ENCODE measurements at regions not wholly inside any gene's neighbourhood (a gene's known extent, or its start where the extent isn't known, plus 50 kb on each side); places are given as distances from the start of the nearest gene placed in this dataset.

- Mint-ChIP-seq H3K4me1 (ENCODE audit: low read depth) (no peaks in the 10 kb centered on the region), H3K4me3 (no peak overlapping the region), H3K9me3 (peaks cover 0 to 3% of the 10 kb centered on the region in 2 donors), H3K36me3 (ENCODE audit: insufficient read depth in 2 of 2) (no peaks in the 10 kb centered on the region), H3K27me3 (ENCODE audit: low read depth) (peaks cover 5% of the 10 kb centered on the region), H3K27ac (no peak overlapping the region)
- DNase-seq (no peak), ATAC-seq (replicated peaks in 1 of 2) (no peak)
These were observed 329.7 kb downstream of the FBXW7 start for GRCh38 chr4:152206185-152206584.

- H3K27me3 Mint-ChIP-seq (ENCODE audit: low read depth): peaks cover 5% of the 10 kb centered on the region
- ATAC-seq (replicated peaks in 1 of 2): no peak
These were observed 333.5 kb downstream of the FBXW7 start for GRCh38 chr4:152202415-152202814.

GRCh38 chr4:152200511-152201333 is 335.2 kb downstream of the FBXW7 start:
- no peak overlapping the region for H3K27ac Mint-ChIP-seq

More at GRCh38 chr4:152202415-152202814, 333.5 kb downstream of the FBXW7 start:
- Mint-ChIP-seq H3K4me3 (no peak overlapping the region), H3K9me3 (peaks cover 0 to 3% of the 10 kb centered on the region in 2 donors), H3K27ac (no peak overlapping the region), H3K4me1 (ENCODE audit: low read depth) (no peaks in the 10 kb centered on the region), H3K36me3 (ENCODE audit: insufficient read depth in 2 of 2) (no peaks in the 10 kb centered on the region)
- no peak for DNase-seq

GRCh38 chr4:152197211-152197610 is 338.7 kb downstream of the FBXW7 start:
- no peak overlapping the region for H3K27ac Mint-ChIP-seq
- no peak for ATAC-seq (replicated peaks in 1 of 2)
- no peak for DNase-seq
- no peaks in the 10 kb centered on the region for H3K36me3 Mint-ChIP-seq (ENCODE audit: insufficient read depth in 2 of 2)
- H3K4me3 Mint-ChIP-seq: no peak overlapping the region
- H3K9me3 Mint-ChIP-seq: peaks cover 0 to 3% of the 10 kb centered on the region in 2 donors
- H3K4me1 Mint-ChIP-seq (ENCODE audit: low read depth): no peaks in the 10 kb centered on the region
- H3K27me3 Mint-ChIP-seq (ENCODE audit: low read depth): no peaks in the 10 kb centered on the region

More at GRCh38 chr4:152200511-152201333, 335.2 kb downstream of the FBXW7 start:
- ATAC-seq (replicated peaks in 1 of 2): no peak
- Mint-ChIP-seq H3K36me3 (ENCODE audit: insufficient read depth in 2 of 2) (no peaks in the 10 kb centered on the region), H3K4me3 (no peak overlapping the region), H3K4me1 (ENCODE audit: low read depth) (no peaks in the 10 kb centered on the region), H3K9me3 (peaks cover 0 to 3% of the 10 kb centered on the region in 2 donors), H3K27me3 (ENCODE audit: low read depth) (peaks cover 5% of the 10 kb centered on the region)
- no peak for DNase-seq

GRCh38 chr4:152195888-152196287 is 340.0 kb downstream of the FBXW7 start:
- H3K27me3 Mint-ChIP-seq (ENCODE audit: low read depth): no peaks in the 10 kb centered on the region
- no peak for DNase-seq
- no peaks in the 10 kb centered on the region for H3K36me3 Mint-ChIP-seq (ENCODE audit: insufficient read depth in 2 of 2)
- ATAC-seq (replicated peaks in 1 of 2): no peak
- H3K27ac Mint-ChIP-seq: no peak overlapping the region
- H3K4me1 Mint-ChIP-seq (ENCODE audit: low read depth): no peaks in the 10 kb centered on the region
- no peak overlapping the region for H3K4me3 Mint-ChIP-seq
- H3K9me3 Mint-ChIP-seq: peaks cover 0 to 3% of the 10 kb centered on the region in 2 donors

- no peak for DNase-seq
- Mint-ChIP-seq H3K27ac (no peak overlapping the region), H3K36me3 (ENCODE audit: insufficient read depth in 2 of 2) (no peaks in the 10 kb centered on the region), H3K4me3 (no peak overlapping the region), H3K4me1 (ENCODE audit: low read depth) (peaks cover 18% of the 10 kb centered on the region), H3K27me3 (ENCODE audit: low read depth) (no peaks in the 10 kb centered on the region), H3K9me3 (peaks cover 0 to 3% of the 10 kb centered on the region in 2 donors)
- ATAC-seq (replicated peaks in 1 of 2): no peak
These were observed 342.8 kb downstream of the FBXW7 start for GRCh38 chr4:152193059-152193458.

GRCh38 chr4:152190907-152191306 is 345.0 kb downstream of the FBXW7 start:
- no peak overlapping the region for H3K4me3 Mint-ChIP-seq
- H3K27me3 Mint-ChIP-seq (ENCODE audit: low read depth): no peaks in the 10 kb centered on the region
- no peak overlapping the region for H3K27ac Mint-ChIP-seq
- DNase-seq (no peak), ATAC-seq (replicated peaks in 1 of 2) (no peak)
- H3K36me3 Mint-ChIP-seq (ENCODE audit: insufficient read depth in 2 of 2): no peaks in the 10 kb centered on the region
- H3K9me3 Mint-ChIP-seq: peaks cover 0 to 3% of the 10 kb centered on the region in 2 donors
- peaks cover 23% of the 10 kb centered on the region for H3K4me1 Mint-ChIP-seq (ENCODE audit: low read depth)

- peaks cover 0 to 2% of the 10 kb centered on the region in 2 donors for H3K36me3 Mint-ChIP-seq (ENCODE audit: insufficient read depth in 2 of 2)
These were observed 346.3 kb downstream of the FBXW7 start for GRCh38 chr4:152189451-152190179.

GRCh38 chr4:152188801-152189200 is 347.1 kb downstream of the FBXW7 start:
- H3K36me3 Mint-ChIP-seq (ENCODE audit: insufficient read depth in 2 of 2): peaks cover 0 to 2% of the 10 kb centered on the region in 2 donors
- H3K27ac Mint-ChIP-seq: no peak overlapping the region
- no peaks in the 10 kb centered on the region for H3K27me3 Mint-ChIP-seq (ENCODE audit: low read depth)

More at GRCh38 chr4:152189451-152190179, 346.3 kb downstream of the FBXW7 start:
- Mint-ChIP-seq H3K4me3 (no peak overlapping the region), H3K4me1 (ENCODE audit: low read depth) (peaks cover 30% of the 10 kb centered on the region), H3K9me3 (peaks cover 0 to 3% of the 10 kb centered on the region in 2 donors), H3K27me3 (ENCODE audit: low read depth) (no peaks in the 10 kb centered on the region), H3K27ac (no peak overlapping the region)
- ATAC-seq (replicated peaks in 1 of 2) (no peak), DNase-seq (no peak)

GRCh38 chr4:152187693-152188092 is 348.2 kb downstream of the FBXW7 start:
- Mint-ChIP-seq H3K27me3 (ENCODE audit: low read depth) (no peaks in the 10 kb centered on the region), H3K4me1 (ENCODE audit: low read depth) (peaks cover 42% of the 10 kb centered on the region), H3K27ac (no peak overlapping the region), H3K36me3 (ENCODE audit: insufficient read depth in 2 of 2) (peaks cover 0 to 4% of the 10 kb centered on the region in 2 donors), H3K9me3 (no peaks in the 10 kb centered on the region), H3K4me3 (no peak overlapping the region)
- DNase-seq (no peak), ATAC-seq (replicated peaks in 1 of 2) (no peak)

More at GRCh38 chr4:152188801-152189200, 347.1 kb downstream of the FBXW7 start:
- Mint-ChIP-seq H3K4me3 (no peak overlapping the region), H3K4me1 (ENCODE audit: low read depth) (peaks cover 34% of the 10 kb centered on the region), H3K9me3 (peaks cover 0 to 2% of the 10 kb centered on the region in 2 donors)
- ATAC-seq (replicated peaks in 1 of 2) (no peak), DNase-seq (no peak)

GRCh38 chr4:152185786-152186550 is 349.9 kb downstream of the FBXW7 start:
- Mint-ChIP-seq H3K27ac (no peak overlapping the region), H3K4me1 (ENCODE audit: low read depth) (peaks cover 42% of the 10 kb centered on the region), H3K4me3 (no peak overlapping the region), H3K27me3 (ENCODE audit: low read depth) (no peaks in the 10 kb centered on the region), H3K36me3 (ENCODE audit: insufficient read depth in 2 of 2) (peaks cover 0 to 4% of the 10 kb centered on the region in 2 donors), H3K9me3 (no peaks in the 10 kb centered on the region)
- DNase-seq: no peak
- no peak for ATAC-seq (replicated peaks in 1 of 2)

- ATAC-seq (replicated peaks in 1 of 2): no peak
- Mint-ChIP-seq H3K27ac (no peak overlapping the region), H3K9me3 (no peaks in the 10 kb centered on the region)
These were observed 354.7 kb downstream of the FBXW7 start for GRCh38 chr4:152181150-152181549.

GRCh38 chr4:152180369-152180768 is 355.5 kb downstream of the FBXW7 start:
- Mint-ChIP-seq H3K4me1 (ENCODE audit: low read depth) (peaks cover 14% of the 10 kb centered on the region), H3K27me3 (ENCODE audit: low read depth) (no peaks in the 10 kb centered on the region), H3K9me3 (no peaks in the 10 kb centered on the region), H3K27ac (no peak overlapping the region), H3K4me3 (no peak overlapping the region), H3K36me3 (ENCODE audit: insufficient read depth in 2 of 2) (peaks cover 0 to 4% of the 10 kb centered on the region in 2 donors)
- DNase-seq: no peak
- no peak for ATAC-seq (replicated peaks in 1 of 2)

More at GRCh38 chr4:152181150-152181549, 354.7 kb downstream of the FBXW7 start:
- no peaks in the 10 kb centered on the region for H3K27me3 Mint-ChIP-seq (ENCODE audit: low read depth)
- no peak overlapping the region for H3K4me3 Mint-ChIP-seq
- peaks cover 21% of the 10 kb centered on the region for H3K4me1 Mint-ChIP-seq (ENCODE audit: low read depth)
- DNase-seq: no peak
- peaks cover 0 to 4% of the 10 kb centered on the region in 2 donors for H3K36me3 Mint-ChIP-seq (ENCODE audit: insufficient read depth in 2 of 2)
